HuH-7.5 (cell line): ENCODE measurements at regions not wholly inside any gene's neighbourhood (a gene's known extent, or its start where the extent isn't known, plus 50 kb on each side); places are given as distances from the start of the nearest gene placed in this dataset.

Experiments
- DNase-seq: peaks from one replicate; pipeline ENCODE4 v3.0.0; 2011; ENCODE audit warnings: low spot score

GRCh38 chr6:14819001-14819400, 426.9 kb upstream of the JARID2 start:
- DNase-seq: no peak

GRCh38 chr6:14819840-14820420, 425.9 kb upstream of the JARID2 start:
- no peak for DNase-seq

DNA sequence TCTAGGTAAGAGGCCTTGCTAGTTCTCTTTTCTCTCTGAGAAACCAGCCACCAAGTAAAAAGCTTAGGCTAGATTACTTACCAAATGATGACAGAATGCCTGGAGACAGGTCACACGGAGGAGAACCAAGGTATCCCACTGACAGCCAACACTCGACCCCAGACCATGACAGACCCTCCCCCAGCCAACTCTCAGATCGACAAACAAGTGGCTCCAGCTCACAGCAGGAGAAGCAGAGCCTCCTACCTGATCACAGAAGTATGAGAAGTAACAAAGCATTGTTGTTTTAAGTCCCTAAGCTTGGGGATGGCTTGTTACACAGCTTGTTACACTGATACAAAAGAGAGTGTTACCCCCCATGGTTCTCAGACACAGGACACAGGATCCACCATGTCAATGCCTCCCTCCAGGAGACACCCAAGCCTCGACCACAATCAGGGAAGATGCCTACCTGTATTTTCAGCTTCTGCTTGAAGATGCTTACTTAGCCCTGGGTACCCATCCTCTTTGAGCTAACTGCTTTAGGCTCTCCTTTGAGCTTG, 423.8 kb upstream of the JARID2 start:
- DNase-seq: no peak

DNA sequence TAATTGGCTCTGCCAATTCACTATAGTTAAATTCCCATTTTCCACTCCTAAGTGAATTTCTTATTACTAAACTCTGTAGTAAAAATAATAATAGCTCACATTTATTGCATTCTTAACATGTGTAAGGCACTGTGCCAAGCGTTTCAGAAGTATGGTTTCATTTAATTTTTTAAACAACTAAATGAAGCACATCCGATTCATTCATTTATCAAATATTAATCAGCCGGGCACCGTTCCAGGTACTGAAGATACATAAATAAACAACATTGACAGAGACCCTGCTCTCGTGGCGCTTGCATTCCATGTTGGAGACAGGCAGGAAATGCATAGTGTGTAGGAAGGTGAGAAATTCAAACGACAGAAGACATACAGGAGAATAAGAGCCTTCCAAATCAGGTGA, 423.2 kb upstream of the JARID2 start:
- DNase-seq: no peak

DNA sequence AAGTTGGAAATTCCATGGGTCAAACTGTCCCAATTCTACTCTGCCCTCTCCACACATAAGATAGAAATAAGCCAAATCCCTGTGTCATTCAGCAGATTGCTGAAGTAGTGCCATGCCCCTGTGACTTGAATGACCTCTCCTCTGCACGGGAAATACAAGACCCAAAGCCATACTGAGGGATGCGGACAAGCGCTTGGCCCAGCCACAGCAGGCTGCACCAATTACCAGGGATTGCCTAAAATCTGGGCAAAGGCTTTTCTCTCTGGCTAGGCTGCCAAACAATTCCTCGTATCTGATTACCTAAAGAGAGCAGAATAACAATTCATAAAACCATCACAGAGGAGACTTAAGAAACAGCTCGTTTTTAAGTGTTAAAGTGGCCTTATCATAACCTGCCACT, 421.8 kb upstream of the JARID2 start:
- DNase-seq: no peak

GRCh38 chr6:14824484-14825275, 421.2 kb upstream of the JARID2 start:
- DNase-seq: no peak

- no peak for DNase-seq
Measured at GRCh38 chr6:14826456-14826855, 419.4 kb upstream of the JARID2 start.

- no peak for DNase-seq
Measured at GRCh38 chr6:14827354-14827753, 418.5 kb upstream of the JARID2 start.

- no peak for DNase-seq
Measured at GRCh38 chr6:14828201-14828611, 417.7 kb upstream of the JARID2 start.

DNA sequence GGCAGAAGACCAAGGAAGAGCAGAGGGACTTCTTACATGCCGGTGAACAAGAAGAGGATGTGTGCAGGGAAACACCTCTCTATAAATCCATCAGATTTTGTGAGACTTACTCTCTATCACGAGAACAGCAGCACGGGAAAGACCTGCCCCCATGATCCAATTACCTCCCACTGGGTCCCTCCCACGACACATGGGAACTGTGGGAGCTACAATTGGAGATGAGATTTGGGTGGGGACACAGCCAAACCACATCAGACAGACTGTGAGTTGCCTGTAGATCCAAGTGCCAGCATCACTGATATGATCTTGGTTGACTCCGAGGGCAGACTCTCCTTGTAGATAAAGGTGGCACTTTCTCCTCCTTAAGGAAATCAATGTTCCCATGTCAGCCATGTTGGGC, 414.8 kb upstream of the JARID2 start:
- DNase-seq: no peak

GRCh38 chr6:14831937-14832336, 413.9 kb upstream of the JARID2 start:
- DNase-seq: no peak

GRCh38 chr6:14832427-14832826, 413.4 kb upstream of the JARID2 start:
- no peak for DNase-seq

GRCh38 chr6:14834851-14835530, 410.9 kb upstream of the JARID2 start:
- DNase-seq: no peak

DNA sequence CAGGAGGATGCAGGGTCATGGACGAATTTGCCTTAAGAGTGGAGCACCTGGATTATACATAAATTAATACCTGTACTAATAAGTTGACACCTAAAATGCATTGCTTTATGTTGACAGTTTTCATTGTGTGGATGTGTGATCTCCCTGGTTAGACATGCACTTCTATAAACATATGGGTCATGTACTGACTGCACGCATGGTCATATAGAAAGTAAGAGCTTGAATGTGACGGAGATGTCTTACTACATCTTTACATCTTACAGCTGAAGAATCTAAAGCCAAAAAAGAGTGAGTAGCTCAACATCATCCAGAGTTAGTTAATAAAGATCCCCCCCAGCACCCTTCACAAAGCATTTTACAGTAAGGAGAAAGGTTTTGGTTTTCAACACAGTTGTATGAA, 408.4 kb upstream of the JARID2 start:
- no peak for DNase-seq

GRCh38 chr6:14838133-14838583, 407.7 kb upstream of the JARID2 start:
- no peak for DNase-seq

- no peak for DNase-seq
Measured at GRCh38 chr6:14841901-14842421, 403.9 kb upstream of the JARID2 start.

DNA sequence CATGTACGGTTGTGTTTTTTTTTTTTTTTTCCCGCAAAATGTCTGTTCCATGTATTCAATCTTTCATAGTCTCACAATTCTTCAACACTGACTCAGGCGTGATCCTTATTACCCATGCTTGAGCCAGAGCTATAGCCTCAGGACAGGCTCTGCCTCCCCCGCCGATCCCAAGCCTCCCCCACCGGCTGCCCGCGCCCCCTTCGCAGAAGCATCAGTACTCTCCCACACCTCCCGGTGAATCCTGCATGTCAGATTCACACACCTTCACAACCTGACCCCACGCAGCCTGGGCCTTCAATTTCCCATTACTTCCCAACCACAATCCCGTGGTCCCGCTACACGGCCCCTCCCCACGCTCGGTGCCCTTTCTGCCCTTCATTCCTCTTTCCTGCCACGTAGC, 401.5 kb upstream of the JARID2 start:
- no peak for DNase-seq

DNA sequence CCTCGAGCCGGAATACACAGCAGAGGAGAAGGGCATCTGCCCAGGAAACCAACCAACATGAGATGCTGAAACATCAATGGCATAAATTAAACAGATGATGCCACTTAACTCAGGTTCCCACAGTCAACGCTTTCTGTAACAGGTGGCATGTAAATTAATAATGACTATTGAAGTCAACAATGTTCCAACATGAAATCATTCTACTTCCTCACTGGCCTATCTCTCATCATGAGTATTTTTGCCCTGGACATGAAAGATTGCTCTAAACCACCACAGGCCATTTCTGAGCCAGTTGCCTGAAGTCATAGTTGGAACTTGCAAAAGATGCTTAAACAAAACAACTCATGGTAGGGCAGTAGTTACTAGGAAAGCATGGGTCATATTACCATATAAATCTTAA, 397.9 kb upstream of the JARID2 start:
- DNase-seq: no peak

- no peak for DNase-seq
Measured at GRCh38 chr6:14849185-14849584, 396.7 kb upstream of the JARID2 start.

DNA sequence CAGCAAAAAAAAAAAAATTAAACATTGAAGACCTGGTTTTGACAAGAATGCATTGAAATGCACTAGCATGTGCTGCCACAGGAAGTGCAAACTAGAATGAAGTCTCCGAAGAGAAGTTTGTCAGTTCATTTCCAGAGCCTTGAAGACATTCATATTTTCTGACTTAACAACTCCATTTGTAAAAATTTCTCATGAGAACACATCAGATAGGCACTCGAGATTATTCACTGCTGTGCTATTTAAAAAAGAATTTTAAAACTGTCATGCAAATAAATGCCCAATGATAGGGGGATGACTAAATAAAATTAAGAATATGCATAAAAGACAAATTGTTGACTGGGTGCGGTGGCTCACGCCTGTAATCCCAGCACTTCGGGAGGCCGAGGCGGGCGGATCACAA, 394.6 kb upstream of the JARID2 start:
- no peak for DNase-seq

GRCh38 chr6:14852375-14852774, 393.5 kb upstream of the JARID2 start:
- no peak for DNase-seq

DNA sequence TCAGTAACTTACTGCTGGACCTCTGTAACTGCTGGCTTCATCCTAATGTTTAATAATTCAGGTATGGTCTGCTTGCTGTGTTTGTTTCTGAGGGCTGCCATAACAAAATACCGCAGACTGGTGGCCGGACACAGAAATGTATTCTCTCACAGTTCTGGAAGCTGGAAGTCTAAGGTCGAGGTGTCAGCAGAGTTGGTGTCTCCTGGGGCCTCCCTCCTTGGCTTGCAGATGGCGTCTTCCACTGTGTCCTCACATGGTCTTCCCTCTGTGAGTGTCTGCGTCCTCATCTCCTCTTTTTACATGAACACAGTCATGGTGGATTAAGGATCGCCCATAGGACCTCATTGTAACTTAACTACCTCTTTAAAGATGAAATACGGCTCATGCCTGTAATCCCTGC, 389.7 kb upstream of the JARID2 start:
- DNase-seq: no peak

DNA sequence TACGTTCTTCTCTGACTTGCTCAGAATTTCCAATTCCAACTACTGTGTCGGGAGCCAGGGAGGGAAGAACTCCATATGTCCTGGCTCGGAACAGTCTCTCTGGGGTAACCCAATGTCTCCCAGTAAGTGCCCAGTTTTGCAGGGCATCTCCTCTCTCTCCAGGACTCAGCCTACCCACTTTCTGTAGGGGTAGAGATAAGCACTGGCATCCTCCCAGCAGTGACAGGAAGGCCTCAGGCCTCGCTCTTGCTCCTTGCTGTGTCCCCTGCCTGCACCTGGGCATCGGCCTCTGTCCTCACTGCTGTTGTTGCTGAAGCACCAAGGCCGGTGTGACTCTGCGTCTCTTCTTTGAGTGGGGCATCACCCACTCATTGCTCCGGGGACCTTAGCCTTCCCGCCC, 388.9 kb upstream of the JARID2 start:
- no peak for DNase-seq
